Stimulated activated CD8-positive, alpha-beta memory T cell treated with anti-CD3 and anti-CD28 coated beads, Interleukin-7, amount 100 ng/mL, for 4 hours (primary cell): ENCODE measurements at regions not wholly inside any gene's neighbourhood (a gene's known extent, or its start where the extent isn't known, plus 50 kb on each side); places are given as distances from the start of the nearest gene placed in this dataset.
"Not testable (repeated sequence)": the region's sequence is repeated elsewhere in the genome, so short reads cannot be mapped to it uniquely, and the experiment has no call there.

Source experiments
- DNase-seq, 2 donors: peaks; one replicate each; pipeline ENCODE4 v3.0.0-alpha.2; 2020; ENCODE audit warnings: low read depth in 2 of 2

- no peak for DNase-seq
Observed at GRCh38 chr12:93979189-93979588, 169.2 kb upstream of the PLXNC1 start.

DNA sequence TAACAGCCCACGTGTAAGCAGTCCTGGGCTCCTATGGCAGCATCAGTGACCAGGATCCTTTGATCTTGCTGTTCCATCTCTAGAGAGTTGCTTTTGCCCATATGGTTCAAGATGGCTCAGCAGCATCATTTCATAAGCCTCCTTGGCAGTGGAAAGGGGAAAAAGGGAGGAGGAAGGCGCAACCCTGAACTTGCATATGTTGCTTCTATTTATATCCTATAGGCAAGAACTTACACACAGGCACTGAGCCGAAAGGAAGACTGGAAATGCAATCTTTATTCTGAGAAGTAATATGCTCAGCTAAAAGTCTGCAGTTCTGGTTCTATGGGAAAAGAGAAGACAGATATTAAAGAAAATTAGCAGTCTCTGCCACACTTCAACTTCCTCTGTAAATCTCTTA lies 167.7 kb upstream of the PLXNC1 start:
- no peak for DNase-seq

GRCh38 chr12:93981411-93981810 lies 167.0 kb upstream of the PLXNC1 start:
- DNase-seq = no peak

- DNase-seq = no peak
Observed at GRCh38 chr12:93982771-93983315, 165.5 kb upstream of the PLXNC1 start.

- DNase-seq = no peak
Observed at GRCh38 chr12:93984005-93984404, 164.4 kb upstream of the PLXNC1 start.

DNA sequence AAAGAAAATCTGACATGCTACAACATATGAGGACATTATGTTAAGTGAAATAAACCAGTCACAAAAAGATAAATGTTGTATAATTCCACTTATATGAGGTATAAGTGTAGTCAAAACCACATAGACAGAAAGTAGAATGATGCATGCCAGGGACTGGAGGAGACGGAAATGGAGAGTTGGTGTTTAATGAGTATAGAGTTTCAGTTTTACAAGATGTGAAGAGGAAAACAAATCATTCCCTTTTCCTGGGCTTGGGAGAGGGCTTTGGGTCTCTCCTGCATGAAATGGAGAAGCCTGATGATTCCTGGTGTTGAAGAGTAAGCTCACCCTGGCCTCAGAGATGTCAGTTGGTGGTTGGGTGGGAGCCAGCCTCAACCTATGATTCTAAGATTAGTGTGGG lies 158.4 kb upstream of the PLXNC1 start:
- DNase-seq = no peak

GRCh38 chr12:93990832-93991803 lies 157.3 kb upstream of the PLXNC1 start:
- no peak for DNase-seq

DNA sequence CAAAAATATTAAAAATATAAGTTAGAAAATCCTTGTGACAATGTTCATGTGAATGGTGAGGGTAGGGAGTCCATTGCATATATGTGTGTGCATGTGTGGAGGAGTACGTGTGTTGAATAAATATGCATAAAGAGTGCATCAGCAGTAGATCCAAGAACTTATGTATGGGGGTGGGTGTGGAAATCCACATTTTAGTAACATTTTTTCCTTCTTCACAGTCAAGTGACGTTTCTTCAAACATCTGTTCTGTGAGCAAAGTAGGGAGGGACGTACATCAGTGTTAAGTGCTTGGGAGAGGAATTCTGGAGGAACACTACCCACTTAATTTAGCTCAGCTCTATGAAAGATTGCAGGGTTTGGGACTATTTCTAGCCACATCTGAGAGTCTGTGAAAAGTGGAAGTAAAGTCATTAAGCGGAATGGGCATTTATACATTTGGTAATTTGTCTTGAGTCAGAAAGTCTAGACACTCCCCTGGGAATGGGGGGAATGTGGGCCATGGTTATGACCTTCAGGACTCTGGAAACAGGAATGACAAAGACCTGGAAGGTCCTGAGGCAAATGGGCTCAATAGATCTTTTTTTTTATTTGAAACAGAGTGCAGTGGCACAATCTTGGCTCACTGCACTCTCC lies 156.4 kb upstream of the PLXNC1 start:
- DNase-seq = no peak

DNA sequence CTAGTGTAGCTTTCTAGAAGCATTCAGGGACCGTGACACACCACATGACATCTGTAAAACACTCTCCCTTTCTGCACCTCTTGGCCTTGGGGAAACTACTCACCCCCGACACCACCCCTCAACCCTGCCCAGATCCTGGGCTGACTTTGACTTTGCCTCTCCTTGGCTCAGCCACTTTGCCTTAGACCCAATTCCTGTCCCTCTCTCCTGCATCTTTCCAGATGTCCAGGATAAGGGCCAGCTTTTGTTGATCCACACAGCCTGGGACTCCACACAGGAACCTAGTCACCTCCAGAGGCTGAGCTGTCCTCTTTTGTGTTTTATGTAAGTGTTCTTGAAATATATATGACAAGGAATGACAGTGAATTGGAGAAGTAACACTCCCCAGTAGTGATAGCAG lies 153.7 kb upstream of the PLXNC1 start:
- no peak for DNase-seq

- no peak for DNase-seq
Observed at GRCh38 chr12:93996321-93996720, 152.1 kb upstream of the PLXNC1 start.

DNA sequence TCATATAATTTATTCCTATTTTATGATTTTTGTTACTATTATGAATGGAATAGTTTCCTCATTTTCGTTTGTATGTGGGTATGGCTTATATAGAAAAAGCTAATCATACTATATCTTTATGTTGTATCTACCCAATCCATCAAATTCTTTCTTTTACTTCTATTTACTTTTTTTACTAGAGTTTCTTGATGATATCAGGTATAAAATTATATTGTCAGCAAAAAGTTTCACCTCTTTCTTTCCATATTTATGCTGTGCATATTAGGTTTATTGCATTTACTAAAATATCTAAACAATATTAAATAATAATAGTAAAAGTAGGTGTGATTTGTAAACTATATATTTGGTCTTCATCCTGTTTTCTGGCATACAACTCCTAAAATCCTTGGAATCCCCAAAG lies 146.7 kb upstream of the PLXNC1 start:
- DNase-seq = no peak

GRCh38 chr12:94002925-94003324 lies 145.5 kb upstream of the PLXNC1 start:
- not testable (repeated sequence) for DNase-seq

DNA sequence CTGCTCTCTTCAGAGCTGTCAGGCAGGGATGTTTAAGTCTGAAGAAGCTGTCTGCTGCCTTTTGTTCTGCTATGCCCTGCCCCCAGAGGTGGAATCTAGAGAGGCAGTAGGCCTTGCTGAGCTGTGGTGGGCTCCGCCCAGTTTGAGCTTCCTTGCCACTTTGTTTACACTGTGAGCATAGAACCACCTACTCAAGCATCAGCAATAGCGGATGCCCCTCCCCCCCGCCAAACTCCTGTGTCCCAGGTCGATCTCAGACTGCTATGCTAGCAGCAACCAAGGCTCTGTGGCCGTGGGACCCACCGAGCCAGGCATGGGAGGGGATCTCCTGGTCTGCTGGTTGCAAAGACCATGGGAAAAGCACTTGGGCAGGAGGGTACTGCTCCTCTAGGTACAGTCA lies 140.5 kb upstream of the PLXNC1 start:
- DNase-seq = peak in 1 of 2 donors; percentile 8

DNA sequence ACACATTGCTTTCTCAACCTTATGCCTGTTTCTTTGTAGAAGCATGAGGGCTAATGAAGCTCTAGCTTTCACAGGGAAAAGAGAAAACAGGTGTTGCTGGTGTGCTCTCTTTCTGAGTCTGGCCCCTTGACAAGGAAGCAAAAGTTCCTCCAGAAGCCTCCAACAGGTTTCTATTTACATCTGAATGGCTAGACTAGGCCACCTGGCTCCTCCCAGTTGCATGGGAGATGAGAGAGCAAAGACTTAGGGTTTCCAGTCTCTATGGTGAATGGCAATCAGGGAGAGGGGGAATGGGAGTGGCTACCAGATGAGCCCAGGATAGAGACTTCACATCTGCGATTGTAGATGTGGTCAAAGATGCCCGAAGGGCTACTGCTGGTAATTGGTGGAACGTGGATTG lies 138.1 kb upstream of the PLXNC1 start:
- no peak for DNase-seq

DNA sequence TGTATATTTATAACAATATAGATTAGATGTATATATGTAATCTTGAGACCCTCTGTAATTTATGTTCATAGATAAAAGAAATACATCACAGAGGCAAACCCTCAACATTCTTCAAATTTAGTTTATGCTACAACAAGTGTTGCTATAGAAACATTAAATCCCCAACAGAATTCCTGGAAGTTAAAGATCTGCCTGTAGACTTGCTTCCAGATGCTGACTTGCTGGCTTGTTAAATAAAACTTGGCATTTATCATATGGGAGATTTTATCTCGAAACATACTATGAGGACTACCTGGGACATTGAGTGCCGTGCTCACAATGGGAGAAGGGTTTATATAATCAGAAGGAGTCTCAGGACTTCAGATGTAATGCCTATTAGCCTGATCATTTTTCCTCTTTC lies 136.3 kb upstream of the PLXNC1 start:
- no peak for DNase-seq

DNA sequence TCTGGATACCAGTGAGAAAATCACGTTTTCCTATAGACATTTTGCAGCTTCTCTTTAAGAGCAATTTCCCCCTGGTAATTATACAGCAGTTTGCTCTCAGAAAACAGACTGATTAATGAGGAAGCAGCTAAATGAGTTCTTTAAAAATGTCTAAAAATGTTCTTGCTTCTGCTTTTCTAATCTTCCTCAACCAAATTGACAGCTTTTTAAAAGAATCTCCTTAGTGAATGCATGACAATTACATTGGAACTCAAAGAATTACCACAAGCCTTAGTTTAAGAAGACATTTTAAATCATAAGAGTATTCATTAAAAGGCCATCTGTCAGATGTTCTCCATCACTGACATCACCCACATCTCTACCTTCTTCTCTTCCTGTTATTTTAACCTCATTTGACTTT lies 135.8 kb upstream of the PLXNC1 start:
- no peak for DNase-seq

- not testable (repeated sequence) for DNase-seq
Observed at GRCh38 chr12:94017247-94017646, 131.1 kb upstream of the PLXNC1 start.

DNA sequence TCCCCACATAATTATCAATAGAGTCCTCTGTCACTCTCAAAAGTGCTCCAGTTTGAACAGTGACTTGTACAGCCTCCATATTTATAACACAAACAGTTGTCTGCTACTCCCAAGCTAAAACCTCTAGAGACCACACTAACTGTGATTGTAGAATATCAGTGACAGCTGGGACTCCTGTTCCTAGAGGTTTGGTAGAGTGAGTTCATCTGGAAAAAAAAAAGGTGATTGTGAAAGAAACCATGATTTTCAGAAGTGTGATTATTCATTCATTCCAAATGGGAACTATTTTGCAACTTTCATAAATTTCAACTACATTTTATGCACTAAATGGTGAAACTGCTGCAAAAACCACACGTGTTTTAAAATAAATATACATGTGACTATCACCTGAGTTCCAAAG lies 128.0 kb upstream of the PLXNC1 start:
- DNase-seq = no peak

GRCh38 chr12:94023879-94024278 lies 124.5 kb upstream of the PLXNC1 start:
- no peak for DNase-seq

- no peak for DNase-seq
Observed at GRCh38 chr12:94025068-94025467, 123.3 kb upstream of the PLXNC1 start.

DNA sequence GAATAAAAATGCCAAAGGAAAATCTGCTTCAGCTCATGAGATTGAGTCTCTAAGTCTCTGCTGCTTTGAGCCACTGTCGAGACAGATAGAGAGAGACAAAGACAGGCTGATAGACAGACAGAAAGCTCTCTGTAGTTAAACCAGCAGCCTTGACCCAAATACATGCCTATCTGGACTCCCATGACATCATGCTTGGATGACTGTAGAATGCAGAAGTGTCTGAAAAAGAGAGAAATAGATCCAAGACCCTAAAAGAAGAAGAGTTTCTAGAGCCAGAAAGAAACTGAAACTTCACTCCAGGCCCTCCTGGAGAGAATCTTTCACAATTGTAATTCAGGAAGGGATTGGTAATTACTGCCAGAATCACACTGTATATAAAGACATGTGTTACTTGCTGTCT lies 122.6 kb upstream of the PLXNC1 start:
- no peak for DNase-seq

GRCh38 chr12:94026596-94026995 lies 121.8 kb upstream of the PLXNC1 start:
- no peak for DNase-seq

DNA sequence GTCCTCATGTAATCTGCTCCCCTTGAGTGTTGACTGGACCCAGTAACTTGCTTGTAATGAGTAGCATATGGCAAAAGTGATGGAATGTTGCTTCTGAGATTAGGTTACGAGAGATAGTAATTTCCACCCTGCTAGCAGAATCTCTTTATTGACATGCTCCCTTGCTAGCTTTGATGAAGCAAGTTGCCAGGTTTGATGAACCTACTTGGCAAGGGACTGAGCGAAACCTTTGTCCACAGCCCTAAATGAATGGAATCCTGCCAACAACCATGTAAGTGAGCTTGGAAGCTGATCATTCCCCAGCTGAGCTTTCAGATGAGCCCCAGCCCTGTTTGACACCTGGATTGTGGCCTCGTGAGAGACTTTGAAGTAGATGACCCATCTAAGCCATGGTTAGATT lies 120.8 kb upstream of the PLXNC1 start:
- no peak for DNase-seq
